ENCODE measurements at regions not wholly inside any gene's neighbourhood (a gene's known extent, or its start where the extent isn't known, plus 50 kb on each side); places are given as distances from the start of the nearest gene placed in this dataset.

DNA sequence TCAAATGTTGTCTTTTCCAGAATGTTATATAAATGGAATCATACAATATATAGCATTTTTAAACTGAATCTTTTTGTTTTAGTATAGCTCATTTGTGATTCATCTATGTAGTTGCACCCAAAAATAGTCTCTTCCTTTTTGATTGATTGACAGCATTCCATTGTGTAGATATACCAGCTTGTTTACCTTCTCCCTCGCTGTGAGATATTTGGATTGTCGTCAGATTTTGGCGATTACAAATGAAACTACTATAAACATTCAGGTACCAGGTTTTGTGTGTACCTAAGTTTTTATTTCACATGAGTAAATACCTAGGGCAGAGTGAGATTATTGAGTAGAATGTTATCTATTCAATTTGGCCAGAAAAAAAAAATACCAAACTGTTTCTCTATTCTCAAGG, 584.7 kb upstream of the SORCS1 start:
- TF ChIP-seq EZH2 (IDR thresholded peaks at IDR 0.05; ENCODE audit: insufficient read depth, poor library complexity, severe bottlenecking): no peak
- no peak for TF ChIP-seq EZH2phosphoT487 (IDR thresholded peaks at IDR 0.05; ENCODE audit: insufficient read depth, low read depth)

All from GM23248 (cell line).